ENCODE measurements at regions not wholly inside any gene's neighbourhood (a gene's known extent, or its start where the extent isn't known, plus 50 kb on each side); places are given as distances from the start of the nearest gene placed in this dataset.
A peak's percentile ranks its signal among the peaks of the same experiment; 100 is the strongest.

DNA sequence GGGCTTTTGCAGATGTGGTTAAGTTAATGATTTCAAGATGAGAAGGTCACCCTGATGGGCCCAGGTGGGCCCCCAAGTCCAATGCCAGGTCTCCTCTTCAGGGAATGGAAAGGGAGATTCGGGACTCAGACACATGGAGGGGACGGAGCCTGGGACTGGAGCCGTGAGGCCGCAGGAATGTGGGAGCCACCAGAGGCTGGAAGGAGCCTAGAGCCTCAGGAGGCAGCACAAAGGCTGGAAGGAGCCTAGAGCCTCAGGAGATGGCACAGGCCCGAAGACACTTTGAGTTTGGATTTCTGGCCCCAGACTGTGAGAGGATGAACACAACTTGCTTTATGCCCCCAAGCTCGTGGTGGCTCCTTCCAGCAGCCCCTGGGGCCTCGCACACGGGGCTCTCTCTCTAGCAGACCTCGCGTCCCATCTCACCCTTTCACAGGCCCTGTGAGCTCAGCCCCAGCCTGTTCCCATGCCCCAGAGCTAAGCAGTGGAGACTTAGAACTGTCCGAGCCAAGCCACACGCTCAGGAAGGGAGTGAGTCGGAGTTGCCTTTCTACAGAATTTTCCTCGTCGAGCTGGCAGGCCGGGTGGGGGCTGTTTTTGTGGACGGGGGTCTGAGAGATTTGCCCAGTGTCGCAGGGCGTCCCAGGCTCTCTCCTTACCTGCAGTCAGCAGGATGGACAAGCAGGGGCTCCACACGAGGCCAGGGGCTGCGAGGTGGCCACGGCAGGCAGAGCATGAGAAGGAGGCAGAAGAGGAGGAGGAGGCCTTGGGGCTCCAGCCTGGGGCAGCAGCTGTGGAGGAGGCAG lies 937.6 kb downstream of the BRD1 start:
- Histone ChIP-seq H3K36me3 (ENCODE audit: control insufficient read depth, insufficient read depth, low read length) (no peaks in the 10 kb centered on the region), H3K27me3 (ENCODE audit: control insufficient read depth, insufficient read depth, low read length) (no peaks in the 10 kb centered on the region), H3K4me3 (ENCODE audit: low read depth, low read length) (no peak overlapping the region)
- FAIRE-seq = no peak
- no peak for DNase-seq (ENCODE audit: low read depth)
- TF ChIP-seq, protein P1, sequence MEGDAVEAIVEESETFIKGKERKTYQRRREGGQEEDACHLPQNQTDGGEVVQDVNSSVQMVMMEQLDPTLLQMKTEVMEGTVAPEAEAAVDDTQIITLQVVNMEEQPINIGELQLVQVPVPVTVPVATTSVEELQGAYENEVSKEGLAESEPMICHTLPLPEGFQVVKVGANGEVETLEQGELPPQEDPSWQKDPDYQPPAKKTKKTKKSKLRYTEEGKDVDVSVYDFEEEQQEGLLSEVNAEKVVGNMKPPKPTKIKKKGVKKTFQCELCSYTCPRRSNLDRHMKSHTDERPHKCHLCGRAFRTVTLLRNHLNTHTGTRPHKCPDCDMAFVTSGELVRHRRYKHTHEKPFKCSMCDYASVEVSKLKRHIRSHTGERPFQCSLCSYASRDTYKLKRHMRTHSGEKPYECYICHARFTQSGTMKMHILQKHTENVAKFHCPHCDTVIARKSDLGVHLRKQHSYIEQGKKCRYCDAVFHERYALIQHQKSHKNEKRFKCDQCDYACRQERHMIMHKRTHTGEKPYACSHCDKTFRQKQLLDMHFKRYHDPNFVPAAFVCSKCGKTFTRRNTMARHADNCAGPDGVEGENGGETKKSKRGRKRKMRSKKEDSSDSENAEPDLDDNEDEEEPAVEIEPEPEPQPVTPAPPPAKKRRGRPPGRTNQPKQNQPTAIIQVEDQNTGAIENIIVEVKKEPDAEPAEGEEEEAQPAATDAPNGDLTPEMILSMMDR (IDR thresholded peaks at IDR 0.05; ENCODE audit: insufficient read depth, low read length, severe bottlenecking) = no peak

DNA sequence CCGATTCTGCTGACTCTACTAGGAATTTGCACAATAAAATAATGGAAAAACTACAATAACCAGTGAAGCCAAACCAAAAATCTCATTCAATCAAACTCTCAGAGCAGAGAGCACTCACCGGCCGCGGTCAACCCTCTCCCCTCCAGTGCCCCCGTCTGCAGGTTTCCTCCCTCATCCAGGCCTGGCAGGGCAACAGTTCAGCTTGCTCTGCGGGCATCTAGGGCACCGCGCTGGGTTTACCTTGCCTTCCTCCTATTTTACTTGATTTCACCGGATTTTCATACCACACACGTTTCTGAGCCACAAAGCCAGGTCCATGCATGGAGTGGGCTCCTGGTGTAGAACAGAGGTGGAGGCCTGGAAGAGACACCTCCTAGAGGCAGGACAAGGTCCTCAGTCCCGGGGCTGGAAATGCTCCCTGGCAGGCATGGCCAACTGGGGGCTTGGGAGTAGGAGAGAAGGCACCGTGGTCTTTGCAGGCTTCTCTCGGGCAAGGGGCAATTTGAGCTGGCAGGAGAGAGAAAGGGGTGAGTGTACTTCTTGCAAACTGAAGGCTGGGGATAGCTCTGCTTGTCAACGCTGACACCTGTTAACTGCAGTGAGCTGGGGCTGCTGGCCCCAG lies 938.4 kb downstream of the BRD1 start:
- TF ChIP-seq, protein P1 (IDR thresholded peaks at IDR 0.05; ENCODE audit: insufficient read depth, low read length, severe bottlenecking) = no peak
- H3K27me3 ChIP-seq (ENCODE audit: control insufficient read depth, insufficient read depth, low read length) = no peaks in the 10 kb centered on the region
- no peak for FAIRE-seq
- H3K4me3 ChIP-seq (ENCODE audit: low read depth, low read length) = no peak overlapping the region
- H3K36me3 ChIP-seq (ENCODE audit: control insufficient read depth, insufficient read depth, low read length) = no peaks in the 10 kb centered on the region
- no peak for DNase-seq (ENCODE audit: low read depth)

DNA sequence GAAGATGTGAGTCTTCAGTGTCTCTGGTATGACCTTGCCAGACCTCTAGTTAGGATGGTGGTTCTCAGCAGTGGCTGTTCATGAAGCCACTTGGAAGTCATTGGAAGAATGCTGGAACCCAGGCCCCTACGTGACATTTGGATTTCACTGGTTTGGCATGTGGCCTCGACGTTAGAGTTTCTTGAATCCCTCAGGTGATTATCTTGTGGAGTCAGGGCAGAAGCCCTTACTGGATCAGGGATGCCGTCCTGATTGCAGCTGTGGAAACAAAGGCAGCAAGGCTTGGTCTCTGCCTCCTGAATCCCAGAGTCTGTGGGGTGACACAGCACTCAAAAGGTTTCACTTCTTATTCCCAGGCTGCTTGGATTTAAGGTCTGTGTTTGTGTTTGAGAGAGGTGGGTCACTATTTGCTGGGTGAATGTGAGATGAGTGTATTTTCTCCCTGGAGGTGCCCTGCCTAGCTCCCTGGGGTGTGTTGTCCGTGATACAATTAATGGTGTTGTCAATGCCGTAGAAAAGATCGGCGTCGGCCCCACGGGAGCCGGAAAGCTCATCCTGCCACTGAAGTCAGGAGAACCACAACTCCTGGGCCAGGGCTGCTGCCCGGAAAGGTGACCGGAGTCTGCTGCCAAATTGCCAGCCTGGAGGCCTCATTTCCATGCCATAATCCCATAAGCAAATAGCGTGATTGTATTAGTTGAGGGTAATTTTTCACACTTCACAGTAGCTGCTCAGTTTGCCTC lies 939.0 kb downstream of the BRD1 start:
- no peak for FAIRE-seq
- no peaks in the 10 kb centered on the region for H3K36me3 ChIP-seq (ENCODE audit: control insufficient read depth, insufficient read depth, low read length)
- DNase-seq (ENCODE audit: low read depth) = no peak
- no peaks in the 10 kb centered on the region for H3K27me3 ChIP-seq (ENCODE audit: control insufficient read depth, insufficient read depth, low read length)
- TF ChIP-seq, protein P1 (IDR thresholded peaks at IDR 0.05; ENCODE audit: insufficient read depth, low read length, severe bottlenecking) = no peak
- no peak overlapping the region for H3K4me3 ChIP-seq (ENCODE audit: low read depth, low read length)

DNA sequence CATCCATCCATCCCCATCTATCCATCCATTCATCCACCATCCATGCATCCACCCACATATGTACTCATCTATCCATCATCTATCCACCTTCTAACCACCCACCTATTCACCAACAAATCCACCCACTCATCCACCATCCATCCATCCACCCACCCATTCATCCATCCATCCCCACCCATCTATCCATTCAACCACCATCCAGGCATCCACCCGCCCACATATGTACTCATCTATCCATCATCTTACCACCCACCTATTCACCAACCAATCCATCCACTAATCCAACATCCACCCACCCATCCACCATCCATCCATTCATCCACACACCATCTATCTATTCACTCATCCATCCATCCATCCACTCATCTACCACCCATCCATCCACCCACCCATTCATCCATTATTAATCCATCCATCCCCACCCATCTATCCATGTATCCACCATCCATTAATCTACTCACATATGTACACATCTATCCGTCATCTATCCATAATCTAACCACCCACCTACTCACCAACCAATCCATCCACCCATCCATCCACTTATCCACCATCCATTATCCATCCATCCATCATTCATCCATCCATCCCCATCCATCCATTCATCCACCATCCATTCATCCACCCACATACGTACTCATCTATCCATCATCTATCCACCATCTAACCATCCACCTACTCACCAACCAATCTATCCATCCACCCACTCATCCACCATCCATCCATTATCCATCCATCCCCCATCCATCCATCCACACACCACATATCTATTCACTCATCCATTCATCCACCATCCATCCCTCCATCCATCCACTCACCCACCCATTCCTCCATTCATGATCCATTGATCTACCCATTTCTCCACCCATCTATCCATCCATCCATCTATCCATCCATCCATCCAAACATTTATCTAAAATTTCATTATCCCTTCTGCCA lies 940.0 kb downstream of the BRD1 start:
- TF ChIP-seq, protein P1 (IDR thresholded peaks at IDR 0.05; ENCODE audit: insufficient read depth, low read length, severe bottlenecking) = no peak
- DNase-seq (ENCODE audit: low read depth) = no peak
- Histone ChIP-seq H3K27me3 (ENCODE audit: control insufficient read depth, insufficient read depth, low read length) (no peaks in the 10 kb centered on the region), H3K4me3 (ENCODE audit: low read depth, low read length) (no peak overlapping the region), H3K36me3 (ENCODE audit: control insufficient read depth, insufficient read depth, low read length) (no peaks in the 10 kb centered on the region)
- FAIRE-seq = peak; percentile 47

DNA sequence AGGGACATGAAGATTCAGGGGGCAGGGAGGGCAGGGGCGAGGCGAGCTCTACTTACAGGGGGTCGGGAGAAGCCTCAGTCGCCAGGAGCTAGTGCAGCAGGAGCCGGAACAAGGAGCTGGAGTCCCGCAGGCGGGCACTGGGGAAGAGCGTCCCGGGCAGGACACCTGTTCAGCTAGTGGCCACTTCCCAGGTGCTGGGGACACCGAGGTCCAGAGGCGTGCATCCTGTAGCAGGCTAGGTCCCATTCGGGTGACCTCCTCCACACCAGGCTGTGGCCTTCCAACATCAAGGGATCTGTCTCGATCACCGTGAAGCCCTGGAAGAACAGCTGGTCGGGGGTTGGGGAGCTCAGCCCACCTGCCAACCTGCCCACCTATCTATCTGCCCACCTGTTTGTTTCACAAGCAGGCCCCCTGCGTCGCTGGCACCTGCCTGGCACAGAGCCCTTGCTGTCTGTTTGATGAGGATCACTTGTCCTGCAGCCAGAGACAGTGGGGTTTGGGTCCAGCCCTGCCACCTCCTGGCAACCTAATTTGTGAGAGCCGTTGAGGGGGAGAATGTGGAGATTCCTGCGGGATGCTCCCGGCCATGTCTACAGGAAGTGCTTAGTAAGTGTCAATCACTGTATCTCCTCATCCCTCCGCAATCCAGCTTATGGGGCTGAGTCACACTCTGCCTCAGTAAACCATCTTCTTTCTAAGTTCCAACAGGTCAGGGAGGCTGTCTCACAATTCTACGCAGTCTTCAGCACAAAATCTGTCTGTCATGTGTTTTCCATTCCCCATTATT lies 940.9 kb downstream of the BRD1 start:
- H3K4me3 ChIP-seq (ENCODE audit: low read depth, low read length) = no peak overlapping the region
- DNase-seq (ENCODE audit: low read depth) (no peak), FAIRE-seq (no peak)
- H3K27me3 ChIP-seq (ENCODE audit: control insufficient read depth, insufficient read depth, low read length) = no peaks in the 10 kb centered on the region
- H3K36me3 ChIP-seq (ENCODE audit: control insufficient read depth, insufficient read depth, low read length) = no peaks in the 10 kb centered on the region
- TF ChIP-seq, protein P1 (IDR thresholded peaks at IDR 0.05; ENCODE audit: insufficient read depth, low read length, severe bottlenecking) = no peak

Data from bronchial epithelial cell (primary cell).